Mesendoderm (in vitro differentiated cells): ENCODE measurements at regions not wholly inside any gene's neighbourhood (a gene's known extent, or its start where the extent isn't known, plus 50 kb on each side); places are given as distances from the start of the nearest gene placed in this dataset.
"Not testable (repeated sequence)": the region's sequence is repeated elsewhere in the genome, so short reads cannot be mapped to it uniquely, and the experiment has no call there.

Source experiments
- DNase-seq: peaks from one replicate; pipeline ENCODE4 v3.0.0; 2013
- H2AK5ac ChIP-seq: 2 replicates; pipeline ENCODE4 v1.6.1; 2013; ENCODE audit warnings: low read length, inconsistent platforms
- H2BK120ac ChIP-seq: 2 replicates; pipeline ENCODE4 v1.6.1; 2013; ENCODE audit warnings: low read depth, mild to moderate bottlenecking, low read length, moderate library complexity, mixed read lengths
- H2BK15ac ChIP-seq: replicated peaks from 2 replicates; pipeline ENCODE4 v1.6.1; 2013; ENCODE audit warnings: low read depth, mild to moderate bottlenecking, moderate library complexity
- H2BK5ac ChIP-seq: 2 replicates; pipeline ENCODE4 v1.6.1; 2013; ENCODE audit warnings: low read length, inconsistent platforms
- H3K18ac ChIP-seq: 2 replicates; pipeline ENCODE4 v1.6.1; 2013; ENCODE audit warnings: mild to moderate bottlenecking, low read length, mixed read lengths
- H3K23ac ChIP-seq: one replicate; pipeline ENCODE4 v1.6.1; 2013; ENCODE audit warnings: low read length
- H3K27ac ChIP-seq: 2 replicates; pipeline ENCODE4 v1.5.1; 2013; ENCODE audit warnings: low read depth, mild to moderate bottlenecking, inconsistent platforms, low read length, moderate library complexity
- H3K27me3 ChIP-seq: 2 replicates; pipeline ENCODE4 v1.6.1; 2013; ENCODE audit warnings: low read length, control low read depth, mild to moderate bottlenecking, inconsistent platforms; ENCODE audit not compliant: insufficient read depth, poor library complexity
- H3K36me3 ChIP-seq: 2 replicates; pipeline ENCODE4 v1.6.1; 2013; ENCODE audit warnings: low read length, inconsistent platforms; ENCODE audit not compliant: control insufficient read depth, insufficient read depth
- H3K4ac ChIP-seq: one replicate; pipeline ENCODE4 v1.6.1; 2013; ENCODE audit warnings: low read depth, mild to moderate bottlenecking, low read length, moderate library complexity
- H3K4me1 ChIP-seq: 2 replicates; pipeline ENCODE4 v1.6.1; 2013; ENCODE audit warnings: low read depth, low read length, inconsistent platforms; ENCODE audit not compliant: control insufficient read depth
- H3K4me2 ChIP-seq: 2 replicates; pipeline ENCODE4 v1.6.1; 2013; ENCODE audit warnings: low read length
- H3K4me3 ChIP-seq: 2 replicates; pipeline ENCODE4 v1.5.1; 2013; ENCODE audit warnings: mild to moderate bottlenecking, low read length
- H3K56ac ChIP-seq: one replicate; pipeline ENCODE4 v1.6.1; 2013; ENCODE audit warnings: low read length
- H3K79me1 ChIP-seq: 2 replicates; pipeline ENCODE4 v1.6.1; 2013; ENCODE audit warnings: low read length, inconsistent platforms
- H3K79me2 ChIP-seq: 2 replicates; pipeline ENCODE4 v1.6.1; 2013; ENCODE audit warnings: mild to moderate bottlenecking, low read length; ENCODE audit not compliant: control insufficient read depth, insufficient read depth
- H3K9ac ChIP-seq: 2 replicates; pipeline ENCODE4 v1.6.1; 2013; ENCODE audit warnings: low read length, inconsistent platforms
- H4K5ac ChIP-seq: one replicate; pipeline ENCODE4 v1.6.1; 2013; ENCODE audit warnings: low read length
- H4K8ac ChIP-seq: one replicate; pipeline ENCODE4 v1.6.1; 2013; ENCODE audit warnings: low read depth, mild to moderate bottlenecking, control low read depth, low read length, moderate library complexity
- WGBS: extraction: QIAGEN DNeasy Blood & Tissue Kit; methylation state at CpG from one replicate; pipeline ENCODE4 v1.1.7; 2013; ENCODE audit warnings: low lambda C conversion rate, missing lambda C conversion rate; ENCODE audit not compliant: insufficient coverage; ENCODE audit errors: extremely low coverage; 5-methylcytosine and 5-hydroxymethylcytosine counted together

- H3K4me1 ChIP-seq: no peaks in the 10 kb centered on the region
- no peak for DNase-seq
- H3K27ac ChIP-seq: no peak overlapping the region
- H3K18ac ChIP-seq: no peak overlapping the region
- H4K5ac ChIP-seq: no peak overlapping the region
- no peak overlapping the region for H3K4me2 ChIP-seq
- no peak overlapping the region for H2BK120ac ChIP-seq
- H3K4me3 ChIP-seq: no peak overlapping the region
- no peak overlapping the region for H3K56ac ChIP-seq
- no peak overlapping the region for H2BK15ac ChIP-seq
- H3K79me1 ChIP-seq: no peaks in the 10 kb centered on the region
- no peaks in the 10 kb centered on the region for H3K27me3 ChIP-seq
- no peak overlapping the region for H2AK5ac ChIP-seq
- H2BK5ac ChIP-seq: no peak overlapping the region
- H4K8ac ChIP-seq: no peak overlapping the region
- H3K36me3 ChIP-seq: no peaks in the 10 kb centered on the region
- no peak overlapping the region for H3K9ac ChIP-seq
- no CpG with 5 or more reads among the region's 1 CpG for WGBS
- no peak overlapping the region for H3K4ac ChIP-seq
- H3K23ac ChIP-seq: no peak overlapping the region
- H3K79me2 ChIP-seq: no peaks in the 10 kb centered on the region
These were observed 207.1 kb upstream of the FERD3L start for GRCh38 chr7:19352305-19352695.

- Histone ChIP-seq H3K56ac (no peak overlapping the region), H3K4me1 (no peaks in the 10 kb centered on the region), H4K8ac (no peak overlapping the region), H4K5ac (no peak overlapping the region), H3K27ac (no peak overlapping the region), H3K79me2 (no peaks in the 10 kb centered on the region), H3K36me3 (no peaks in the 10 kb centered on the region), H2AK5ac (no peak overlapping the region), H2BK120ac (no peak overlapping the region), H2BK15ac (no peak overlapping the region), H3K9ac (no peak overlapping the region), H2BK5ac (no peak overlapping the region), H3K4me2 (no peak overlapping the region), H3K4ac (no peak overlapping the region), H3K27me3 (no peaks in the 10 kb centered on the region), H3K4me3 (no peak overlapping the region), H3K79me1 (no peaks in the 10 kb centered on the region), H3K18ac (no peak overlapping the region), H3K23ac (no peak overlapping the region)
- WGBS: no CpG with 5 or more reads among the region's 4 CpGs
- DNase-seq: no peak
These were observed 206.4 kb upstream of the FERD3L start for GRCh38 chr7:19351341-19352304.

- no CpG with 5 or more reads among the region's 11 CpGs for WGBS
- H3K4me2 ChIP-seq: no peak overlapping the region
These were observed 194.3 kb upstream of the FERD3L start for GRCh38 chr7:19339512-19339911.

GRCh38 chr7:19338512-19338911 is 193.3 kb upstream of the FERD3L start:
- H2AK5ac ChIP-seq, H3K56ac ChIP-seq, H3K79me2 ChIP-seq, H3K79me1 ChIP-seq, H3K4me2 ChIP-seq, H3K4ac ChIP-seq, H2BK15ac ChIP-seq, H3K9ac ChIP-seq, H3K18ac ChIP-seq, H3K4me3 ChIP-seq, H3K27ac ChIP-seq, H3K23ac ChIP-seq, H3K27me3 ChIP-seq, H4K8ac ChIP-seq, H2BK120ac ChIP-seq, H3K36me3 ChIP-seq, H4K5ac ChIP-seq, DNase-seq, H3K4me1 ChIP-seq, H2BK5ac ChIP-seq: not testable (repeated sequence)
- WGBS: no CpG with 5 or more reads among the region's 3 CpGs

More at GRCh38 chr7:19339512-19339911, 194.3 kb upstream of the FERD3L start:
- Histone ChIP-seq H3K9ac (no peak overlapping the region), H2BK5ac (no peak overlapping the region), H3K27me3 (no peaks in the 10 kb centered on the region), H3K79me1 (no peaks in the 10 kb centered on the region), H3K56ac (no peak overlapping the region), H3K18ac (no peak overlapping the region), H3K4me3 (no peak overlapping the region), H3K79me2 (no peaks in the 10 kb centered on the region), H4K5ac (no peak overlapping the region), H3K27ac (no peak overlapping the region), H3K4ac (no peak overlapping the region), H2BK120ac (no peak overlapping the region), H3K36me3 (no peaks in the 10 kb centered on the region), H2BK15ac (no peak overlapping the region), H4K8ac (no peak overlapping the region), H3K4me1 (no peaks in the 10 kb centered on the region), H3K23ac (no peak overlapping the region), H2AK5ac (no peak overlapping the region)
- no peak for DNase-seq

- Histone ChIP-seq H3K4ac (no peak overlapping the region), H4K5ac (no peak overlapping the region), H3K4me2 (no peak overlapping the region), H3K27me3 (no peaks in the 10 kb centered on the region), H3K56ac (no peak overlapping the region), H3K36me3 (no peaks in the 10 kb centered on the region), H3K4me3 (no peak overlapping the region), H2AK5ac (no peak overlapping the region), H2BK5ac (no peak overlapping the region), H3K18ac (no peak overlapping the region), H3K27ac (no peak overlapping the region), H4K8ac (no peak overlapping the region), H3K79me1 (no peaks in the 10 kb centered on the region), H3K23ac (no peak overlapping the region), H3K79me2 (no peaks in the 10 kb centered on the region), H2BK120ac (no peak overlapping the region), H2BK15ac (no peak overlapping the region), H3K4me1 (no peaks in the 10 kb centered on the region), H3K9ac (no peak overlapping the region)
- DNase-seq: no peak
- WGBS: no CpG with 5 or more reads among the region's 2 CpGs
These were observed 191.7 kb upstream of the FERD3L start for GRCh38 chr7:19336836-19337383.
